Activated CD4-positive, alpha-beta T cell treated with anti-CD3 and anti-CD28 coated beads, Interleukin-2, Interleukin-4, amounts not matched to agents 100 ng/mL and 50 ng/mL, durations not matched to agents 16 hours and 8 hours (primary cell): ENCODE measurements at regions not wholly inside any gene's neighbourhood (a gene's known extent, or its start where the extent isn't known, plus 50 kb on each side); places are given as distances from the start of the nearest gene placed in this dataset.
"Not testable (repeated sequence)": the region's sequence is repeated elsewhere in the genome, so short reads cannot be mapped to it uniquely, and the experiment has no call there.

ENCODE experiments used
- DNase-seq: peaks from one replicate; pipeline ENCODE4 v3.0.0-alpha.2; 2020; ENCODE audit warnings: low spot score

- DNase-seq, result no peak
Observed at GRCh38 chr2:38483776-38484501, 106.9 kb upstream of the ATL2 start.

- DNase-seq, result not testable (repeated sequence)
Observed at GRCh38 chr2:38482710-38483109, 105.6 kb upstream of the ATL2 start.

- DNase-seq, result no peak
Observed at GRCh38 chr2:38480617-38481016, 103.5 kb upstream of the ATL2 start.

- no peak for DNase-seq
Observed at GRCh38 chr2:38477006-38477405, 99.9 kb upstream of the ATL2 start.

- no peak for DNase-seq
Observed at GRCh38 chr2:38475567-38475881, 98.5 kb upstream of the ATL2 start.

GRCh38 chr2:38474715-38475566 lies 97.9 kb upstream of the ATL2 start:
- DNase-seq, result peak; percentile 60

- DNase-seq, result peak; percentile 52
Observed at GRCh38 chr2:38474021-38474456, 97.0 kb upstream of the ATL2 start.

GRCh38 chr2:38473333-38474005 lies 96.4 kb upstream of the ATL2 start:
- no peak for DNase-seq

GRCh38 chr2:38470115-38470514 lies 93.0 kb upstream of the ATL2 start:
- DNase-seq, result no peak

GRCh38 chr2:38467768-38468455 lies 90.8 kb upstream of the ATL2 start:
- no peak for DNase-seq

- DNase-seq, result no peak
Observed at GRCh38 chr2:38466876-38467767, 90.0 kb upstream of the ATL2 start.

GRCh38 chr2:38466409-38466808 lies 89.3 kb upstream of the ATL2 start:
- DNase-seq, result no peak

- peak; percentile 36 for DNase-seq
Observed at GRCh38 chr2:38465789-38466127, 88.7 kb upstream of the ATL2 start.

- no peak for DNase-seq
Observed at GRCh38 chr2:38464971-38465788, 88.1 kb upstream of the ATL2 start.

- DNase-seq, result no peak
Observed at GRCh38 chr2:38463752-38464151, 86.7 kb upstream of the ATL2 start.

GRCh38 chr2:38462121-38462661 lies 85.1 kb upstream of the ATL2 start:
- peak; percentile 51 for DNase-seq

- DNase-seq, result no peak
Observed at GRCh38 chr2:38461470-38461869, 84.4 kb upstream of the ATL2 start.

GRCh38 chr2:38460313-38460712 lies 83.2 kb upstream of the ATL2 start:
- DNase-seq, result no peak

GRCh38 chr2:38454081-38454480 lies 77.0 kb upstream of the ATL2 start:
- no peak for DNase-seq

- DNase-seq, result not testable (repeated sequence)
Observed at GRCh38 chr2:38451778-38452177, 74.7 kb upstream of the ATL2 start.
